HG03460 (cell line): ENCODE measurements at regions not wholly inside any gene's neighbourhood (a gene's known extent, or its start where the extent isn't known, plus 50 kb on each side); places are given as distances from the start of the nearest gene placed in this dataset.

Source experiments
- ATAC-seq: cut with Tn5 transposase; IDR thresholded peaks from one replicate; pipeline ENCODE4 v1.9.1; 2021; ENCODE audit not compliant: unreplicated experiment

- no peak for ATAC-seq
Observed at GRCh38 chr2:236944561-236944960, 141.1 kb upstream of the COPS8 start.

DNA sequence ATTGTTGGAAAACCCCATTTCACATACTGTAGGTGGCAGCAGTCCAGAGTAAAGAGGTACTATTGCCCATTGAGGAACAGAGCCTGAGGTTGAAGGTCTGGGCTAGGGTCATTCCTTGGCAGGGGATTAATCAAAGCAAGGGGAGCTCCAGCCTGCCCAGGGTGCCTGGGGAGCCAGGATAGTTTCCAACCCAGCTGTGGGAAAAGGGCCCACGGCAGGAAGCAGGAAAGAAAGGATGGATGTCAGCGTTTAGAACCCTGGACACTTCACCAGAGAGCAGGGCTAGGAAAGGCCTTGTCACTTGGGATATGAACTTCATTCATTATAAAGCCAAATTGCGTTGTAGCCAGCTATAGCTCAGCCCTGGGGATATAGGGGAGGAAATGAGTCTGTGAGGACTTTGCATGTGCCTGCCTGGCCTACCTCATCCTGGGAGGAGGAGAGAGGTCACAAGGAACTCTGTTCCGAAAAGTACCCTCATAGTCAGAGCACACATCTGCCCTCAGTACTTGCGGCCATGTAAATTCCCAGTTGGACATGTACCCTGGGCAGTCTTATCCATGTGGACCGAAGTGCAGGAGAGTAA, 140.2 kb upstream of the COPS8 start:
- no peak for ATAC-seq

- ATAC-seq: no peak
Observed at GRCh38 chr2:236946871-236947270, 138.8 kb upstream of the COPS8 start.

- no peak for ATAC-seq
Observed at GRCh38 chr2:236947294-236947693, 138.4 kb upstream of the COPS8 start.

DNA sequence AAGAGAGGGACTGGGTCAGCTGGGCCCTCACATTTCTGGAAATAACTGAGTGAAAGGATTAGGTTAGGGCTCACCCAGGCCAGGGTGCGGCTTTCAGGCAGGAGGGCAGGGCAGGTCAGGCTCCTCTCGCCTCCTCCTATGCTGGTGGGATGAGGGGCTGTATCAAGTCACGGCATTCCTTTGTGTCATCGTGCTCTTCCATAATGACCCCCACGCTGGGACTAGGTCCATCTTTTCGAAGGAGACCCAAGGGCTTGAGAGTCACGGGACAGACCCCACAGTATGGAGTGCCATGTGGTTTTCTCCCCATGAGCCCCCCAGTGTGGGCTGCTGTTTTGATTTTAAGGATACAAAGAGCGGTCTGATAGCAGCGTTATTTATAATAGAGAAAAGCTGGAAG, 137.8 kb upstream of the COPS8 start:
- ATAC-seq: no peak

DNA sequence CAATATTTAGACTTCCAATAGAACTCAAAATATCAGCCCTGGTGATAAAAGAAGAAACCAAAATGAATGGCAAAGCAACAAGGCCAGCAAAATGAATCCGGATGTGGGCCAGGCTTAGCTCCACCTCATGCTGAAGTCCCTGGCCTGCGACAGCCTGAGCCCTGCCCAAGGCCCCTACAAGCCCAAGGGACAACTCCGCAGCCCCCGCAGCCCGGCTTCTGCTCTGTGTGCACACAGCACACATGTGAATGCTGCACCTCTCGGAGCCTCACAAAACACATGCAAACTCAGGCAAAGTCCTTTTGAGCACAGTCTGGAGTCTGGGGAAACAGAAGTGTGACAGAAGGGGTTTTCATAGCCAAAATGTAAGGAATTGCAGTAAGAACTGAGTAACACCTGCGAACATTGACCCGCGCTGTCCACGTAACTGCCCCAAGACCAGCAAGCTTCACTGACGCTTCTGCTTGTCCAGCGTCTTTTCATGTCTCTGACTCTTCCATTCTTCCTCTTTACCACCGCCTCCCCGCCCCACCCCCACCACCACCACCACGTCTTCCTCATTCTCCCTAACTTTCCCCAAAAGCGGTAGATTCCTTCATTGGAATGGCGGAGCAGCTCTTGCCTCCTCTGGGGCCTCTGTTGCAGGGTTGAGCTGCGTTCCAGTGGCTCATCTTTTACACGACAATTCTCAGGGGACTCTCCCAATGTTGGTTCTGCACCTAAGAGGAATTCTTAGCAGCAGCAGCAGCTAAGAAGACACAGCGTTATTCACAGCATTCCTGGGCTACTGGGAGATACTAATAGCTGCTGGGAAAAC, 136.4 kb upstream of the COPS8 start:
- ATAC-seq: no peak

DNA sequence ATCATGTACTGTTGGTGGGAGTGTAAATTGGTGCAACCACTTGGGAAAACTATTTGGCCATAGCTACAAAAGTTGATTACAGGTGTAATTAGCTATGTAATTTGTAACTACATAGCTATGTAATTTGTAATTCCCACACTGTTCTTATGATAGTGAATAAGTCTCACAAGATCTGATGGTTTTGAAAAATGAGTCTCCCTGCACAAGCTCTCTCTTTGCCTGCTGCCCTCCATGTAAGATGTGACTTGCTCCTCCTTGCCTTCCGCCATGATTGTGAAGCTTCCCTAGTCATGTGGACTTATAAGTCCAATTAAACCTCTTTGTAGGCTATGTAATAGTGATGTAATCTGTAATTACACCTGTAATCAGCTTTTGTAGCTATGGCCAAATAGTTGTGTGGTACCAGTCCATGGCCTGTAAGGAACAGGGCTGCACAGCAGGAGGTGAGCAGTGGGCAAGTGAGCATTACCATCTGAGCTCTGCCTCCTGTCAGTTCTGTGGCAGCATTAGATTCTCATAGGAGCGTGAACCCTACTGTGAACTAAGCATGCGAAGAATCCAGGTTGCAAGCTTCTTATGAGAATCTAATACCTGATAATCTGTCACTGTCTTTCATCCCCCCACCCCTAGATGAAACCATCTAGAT, 133.7 kb upstream of the COPS8 start:
- ATAC-seq: no peak

DNA sequence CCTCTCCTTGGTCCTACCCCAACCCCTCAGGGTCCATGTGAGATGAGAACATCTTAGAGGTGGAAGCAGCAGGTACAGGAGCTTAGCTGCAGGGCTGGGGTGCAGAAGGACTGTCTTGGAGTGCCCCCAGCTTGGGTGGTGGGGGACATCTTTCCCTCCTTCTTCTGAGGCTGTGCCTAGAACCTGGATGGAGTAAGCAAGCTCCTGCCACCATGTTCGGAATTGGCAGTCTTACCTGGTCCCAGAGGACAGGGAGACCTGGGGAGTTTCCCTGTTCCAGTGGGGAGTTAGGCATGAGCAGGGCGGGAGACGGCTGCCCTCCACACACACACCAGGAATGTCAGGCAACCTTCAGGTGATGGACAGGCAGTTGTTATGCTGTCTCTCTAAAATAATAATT, 131.0 kb upstream of the COPS8 start:
- ATAC-seq: no peak

DNA sequence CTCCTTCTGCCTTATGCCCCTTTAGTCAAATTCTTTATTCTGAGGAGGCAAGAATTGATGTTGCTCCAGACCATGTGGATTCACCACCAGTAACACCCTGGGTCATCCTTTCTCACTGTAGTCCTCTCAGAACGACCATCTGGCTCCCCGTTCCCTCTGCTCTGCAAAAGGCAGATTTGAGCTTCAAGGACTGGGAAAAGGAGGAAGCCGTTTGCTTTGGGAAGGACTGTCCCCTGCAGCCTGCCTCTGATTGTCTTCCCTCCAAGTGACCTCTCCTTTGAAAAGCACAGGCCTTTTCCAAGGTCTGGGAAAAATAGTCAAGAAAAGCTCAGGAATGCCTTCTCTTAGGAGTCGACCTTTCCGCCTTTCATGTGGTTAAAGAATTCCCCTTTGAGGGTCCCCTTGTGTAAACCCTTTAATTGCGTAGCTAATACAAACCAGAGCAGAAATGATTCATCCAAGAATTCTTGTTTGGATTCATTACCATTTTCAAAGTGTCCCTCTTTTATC, 130.1 kb upstream of the COPS8 start:
- ATAC-seq: no peak

GRCh38 chr2:236956031-236956618, 129.6 kb upstream of the COPS8 start:
- ATAC-seq: no peak

DNA sequence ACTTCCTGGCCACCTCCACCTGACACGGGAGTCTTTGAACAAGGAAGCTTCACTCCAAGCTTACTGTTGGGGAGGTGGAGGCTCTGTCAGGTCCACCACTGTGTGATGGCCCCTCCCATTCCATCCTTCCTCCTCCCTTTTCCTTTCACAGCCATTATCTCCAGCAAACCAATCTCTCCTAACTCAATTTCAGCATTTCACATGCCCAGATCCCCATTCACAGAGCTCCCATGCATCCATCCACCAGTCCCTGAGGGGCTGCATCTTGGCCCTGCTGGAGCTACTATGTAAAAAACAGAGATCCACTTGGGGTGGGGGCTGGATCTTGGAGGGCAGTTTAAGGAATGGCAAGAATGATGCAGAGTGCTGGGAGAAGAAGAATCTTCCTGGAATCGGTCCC, 129.0 kb upstream of the COPS8 start:
- ATAC-seq: no peak

DNA sequence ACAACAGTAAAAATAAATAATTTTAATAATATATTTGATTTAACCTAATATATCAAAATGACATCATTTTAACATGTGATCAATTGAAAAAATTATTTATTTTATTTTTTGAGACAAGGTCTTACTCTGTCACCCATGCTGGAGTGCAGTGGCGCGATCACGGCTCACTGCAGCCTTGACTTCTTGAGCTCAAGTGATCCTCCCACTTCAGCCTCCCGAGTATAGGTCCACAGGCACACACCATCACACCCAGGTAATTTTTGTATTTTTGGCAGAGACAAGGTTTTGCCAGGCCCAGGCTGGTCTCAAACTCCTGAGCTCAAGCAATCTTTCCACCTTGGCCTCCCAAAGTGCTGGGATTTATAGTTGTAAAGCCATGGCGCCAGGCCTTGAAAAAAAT, 126.7 kb upstream of the COPS8 start:
- ATAC-seq: no peak

DNA sequence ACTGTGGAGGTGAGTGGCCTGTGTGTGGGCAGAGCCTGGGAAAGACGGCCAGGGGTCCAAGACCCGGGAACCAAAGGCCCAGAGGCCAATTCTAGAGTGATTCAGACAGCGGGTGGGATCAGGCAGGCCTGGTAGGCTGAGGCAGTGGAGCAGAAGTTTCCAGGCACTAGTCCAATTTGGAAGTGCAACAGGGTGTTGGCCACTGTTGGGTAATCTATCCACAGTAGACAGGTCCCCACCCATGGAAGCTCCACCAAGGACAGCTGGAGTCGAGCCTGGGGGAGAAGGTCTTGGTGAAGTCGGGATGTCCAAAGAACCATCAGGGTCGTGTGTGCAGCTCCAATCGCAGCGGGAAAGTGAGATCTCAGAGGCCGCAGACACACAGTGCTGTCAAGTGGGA, 125.8 kb upstream of the COPS8 start:
- ATAC-seq: no peak

- ATAC-seq: no peak
Observed at GRCh38 chr2:236960531-236960930, 125.2 kb upstream of the COPS8 start.

GRCh38 chr2:236962816-236963215, 122.9 kb upstream of the COPS8 start:
- ATAC-seq: no peak

- no peak for ATAC-seq
Observed at GRCh38 chr2:236963631-236964182, 122.0 kb upstream of the COPS8 start.

DNA sequence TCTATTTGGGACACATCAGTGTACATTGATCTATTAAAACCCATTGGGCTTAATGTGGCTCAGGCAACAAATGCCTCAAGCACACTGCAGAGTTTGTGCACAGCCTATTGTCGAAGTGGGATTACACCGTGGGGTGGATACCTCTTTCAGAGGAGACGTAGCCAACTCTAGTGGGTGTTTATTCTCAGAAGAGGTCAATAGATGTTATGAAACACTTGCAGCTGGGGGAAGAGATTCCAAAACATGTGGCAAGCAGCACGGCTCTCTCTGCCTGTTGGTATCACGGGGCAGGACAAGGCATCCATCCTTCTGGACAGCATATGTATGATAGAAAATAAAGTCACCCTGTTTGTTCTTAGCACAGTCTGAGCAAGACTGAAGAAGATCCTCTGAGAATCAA, 121.4 kb upstream of the COPS8 start:
- no peak for ATAC-seq

DNA sequence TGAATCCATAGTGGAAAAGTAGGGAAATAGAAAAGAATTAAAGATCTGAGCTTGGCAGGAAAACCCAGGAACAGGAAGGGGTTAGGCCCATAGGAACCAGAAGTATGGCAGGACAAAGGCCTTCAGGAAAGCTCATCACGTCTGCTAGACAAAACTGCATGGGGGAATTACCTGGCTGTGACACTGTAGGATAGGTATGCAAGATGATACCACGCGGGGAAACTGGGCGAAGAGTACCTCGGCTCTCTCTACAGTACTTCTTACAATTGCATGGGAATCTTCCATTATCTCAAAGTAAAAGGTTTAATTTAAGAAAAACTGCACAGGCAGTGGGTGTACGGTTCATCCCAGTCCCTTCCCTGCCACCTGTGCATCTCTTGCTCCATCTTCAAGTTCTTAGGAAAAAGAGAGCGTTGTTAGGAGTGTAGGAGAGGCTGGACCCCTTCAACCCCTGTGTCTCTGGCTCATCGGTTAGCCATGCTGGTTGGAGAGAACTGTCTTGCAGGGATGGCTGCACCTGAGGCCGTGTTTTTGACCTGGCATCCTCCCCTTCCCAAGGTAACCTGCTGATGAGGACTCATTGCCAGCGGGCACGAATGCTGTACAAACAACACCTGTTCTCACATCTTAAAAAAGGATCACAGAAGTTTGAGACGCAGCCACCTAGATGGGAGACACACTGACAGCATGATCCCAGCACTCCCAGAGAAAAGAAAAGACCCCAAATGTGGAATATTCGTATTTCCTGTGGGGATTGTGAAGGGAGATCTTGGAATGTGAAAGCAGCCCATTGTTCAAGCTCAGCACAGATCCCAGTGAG, 120.5 kb upstream of the COPS8 start:
- no peak for ATAC-seq

- no peak for ATAC-seq
Observed at GRCh38 chr2:236965841-236966096, 119.9 kb upstream of the COPS8 start.

GRCh38 chr2:236967499-236967783, 118.2 kb upstream of the COPS8 start:
- ATAC-seq: no peak
